ENCODE measurements at regions not wholly inside any gene's neighbourhood (a gene's known extent, or its start where the extent isn't known, plus 50 kb on each side); places are given as distances from the start of the nearest gene placed in this dataset.

DNA sequence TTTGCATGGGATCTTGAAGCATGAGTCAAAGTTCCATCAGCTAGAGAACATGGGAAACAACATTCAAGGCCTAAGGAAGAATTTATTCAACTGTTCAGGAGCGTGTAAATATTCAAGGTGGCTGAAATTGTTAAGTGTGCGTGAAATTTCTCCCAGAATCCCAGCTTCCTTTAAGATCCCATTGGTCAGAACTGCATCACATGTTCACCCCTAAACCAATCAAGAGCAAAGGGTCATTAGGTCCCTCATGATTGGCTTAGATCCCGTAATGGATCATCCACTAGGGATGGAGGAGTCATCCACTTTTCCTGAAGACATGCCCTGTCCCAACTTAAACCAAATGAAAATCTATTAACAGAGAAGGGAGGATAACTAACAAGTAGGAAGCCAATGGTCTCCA is 201.6 kb downstream of the TMEM114 start:
- H3K4me3 ChIP-seq, result no peak overlapping the region
- no peaks in the 10 kb centered on the region for H3K79me2 ChIP-seq (ENCODE audit: low read depth)
- H3K27ac Mint-ChIP-seq, result no peak overlapping the region
- no peaks in the 10 kb centered on the region for H3K27me3 ChIP-seq
- no peak overlapping the region for H3K4me2 ChIP-seq
- H3K9ac ChIP-seq, result no peak overlapping the region
- TF ChIP-seq, protein P1, sequence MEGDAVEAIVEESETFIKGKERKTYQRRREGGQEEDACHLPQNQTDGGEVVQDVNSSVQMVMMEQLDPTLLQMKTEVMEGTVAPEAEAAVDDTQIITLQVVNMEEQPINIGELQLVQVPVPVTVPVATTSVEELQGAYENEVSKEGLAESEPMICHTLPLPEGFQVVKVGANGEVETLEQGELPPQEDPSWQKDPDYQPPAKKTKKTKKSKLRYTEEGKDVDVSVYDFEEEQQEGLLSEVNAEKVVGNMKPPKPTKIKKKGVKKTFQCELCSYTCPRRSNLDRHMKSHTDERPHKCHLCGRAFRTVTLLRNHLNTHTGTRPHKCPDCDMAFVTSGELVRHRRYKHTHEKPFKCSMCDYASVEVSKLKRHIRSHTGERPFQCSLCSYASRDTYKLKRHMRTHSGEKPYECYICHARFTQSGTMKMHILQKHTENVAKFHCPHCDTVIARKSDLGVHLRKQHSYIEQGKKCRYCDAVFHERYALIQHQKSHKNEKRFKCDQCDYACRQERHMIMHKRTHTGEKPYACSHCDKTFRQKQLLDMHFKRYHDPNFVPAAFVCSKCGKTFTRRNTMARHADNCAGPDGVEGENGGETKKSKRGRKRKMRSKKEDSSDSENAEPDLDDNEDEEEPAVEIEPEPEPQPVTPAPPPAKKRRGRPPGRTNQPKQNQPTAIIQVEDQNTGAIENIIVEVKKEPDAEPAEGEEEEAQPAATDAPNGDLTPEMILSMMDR (IDR thresholded peaks at IDR 0.05), result no peak
- TF ChIP-seq EZH2 (IDR thresholded peaks at IDR 0.05) (no peak), EZH2phosphoT487 (IDR thresholded peaks at IDR 0.05) (no peak)
- no peak overlapping the region for H2AFZ ChIP-seq (replicated peaks)
- H3K27ac ChIP-seq, result no peak overlapping the region
- no peak overlapping the region for H3K4me3 Mint-ChIP-seq
- no peaks in the 10 kb centered on the region for H3K27me3 Mint-ChIP-seq (ENCODE audit: insufficient read depth, low read depth)
- no peak for DNase-seq (ENCODE audit: low spot score)
- peaks cover 8% of the 10 kb centered on the region for H3K4me1 ChIP-seq
- H3K36me3 ChIP-seq, result no peaks in the 10 kb centered on the region
- no peaks in the 10 kb centered on the region for H3K9me3 Mint-ChIP-seq
- no peaks in the 10 kb centered on the region for H4K20me1 ChIP-seq (ENCODE audit: low read depth)
- peaks cover 8% of the 10 kb centered on the region for H3K4me1 Mint-ChIP-seq
- no peaks in the 10 kb centered on the region for H3F3A ChIP-seq (ENCODE audit: low read depth)
- no peaks in the 10 kb centered on the region for H3K36me3 Mint-ChIP-seq
- no peaks in the 10 kb centered on the region for H3K9me3 ChIP-seq (ENCODE audit: low read depth)

DNA sequence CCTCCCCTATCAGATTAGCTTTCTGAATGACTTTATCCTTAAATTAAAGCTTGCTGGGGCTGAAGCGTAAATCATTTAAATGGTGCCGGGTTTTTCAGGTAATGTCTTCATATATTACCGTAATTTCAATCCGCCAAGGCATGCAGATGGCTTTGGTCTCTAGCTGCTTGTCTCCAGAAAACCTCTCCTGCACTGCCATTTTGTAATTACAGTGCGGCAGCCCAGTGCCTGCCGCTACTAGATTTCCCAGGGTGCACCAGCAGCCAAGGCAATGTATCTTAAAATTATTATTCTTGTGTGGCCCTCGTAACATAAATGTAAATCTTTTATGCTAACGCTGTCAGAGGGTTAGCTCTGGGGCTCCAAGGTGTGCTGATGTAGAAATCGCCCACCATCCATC is 208.5 kb downstream of the TMEM114 start:
- no peak overlapping the region for H3K9ac ChIP-seq
- H3K27ac Mint-ChIP-seq, result no peak overlapping the region
- no peak overlapping the region for H3K4me2 ChIP-seq
- peaks cover 18% of the 10 kb centered on the region for H3K4me1 Mint-ChIP-seq
- peaks cover 25% of the 10 kb centered on the region for H3K4me1 ChIP-seq
- H3K36me3 Mint-ChIP-seq, result no peaks in the 10 kb centered on the region
- no peak overlapping the region for H2AFZ ChIP-seq (replicated peaks)
- no peaks in the 10 kb centered on the region for H4K20me1 ChIP-seq (ENCODE audit: low read depth)
- DNase-seq (ENCODE audit: low spot score), result no peak
- H3K79me2 ChIP-seq (ENCODE audit: low read depth), result no peaks in the 10 kb centered on the region
- peaks cover 22% of the 10 kb centered on the region for H3F3A ChIP-seq (ENCODE audit: low read depth)
- TF ChIP-seq, protein P1 (IDR thresholded peaks at IDR 0.05), result no peak
- H3K9me3 ChIP-seq (ENCODE audit: low read depth), result no peaks in the 10 kb centered on the region
- no peak overlapping the region for H3K4me3 ChIP-seq
- H3K36me3 ChIP-seq, result no peaks in the 10 kb centered on the region
- no peak overlapping the region for H3K4me3 Mint-ChIP-seq
- peaks cover 2% of the 10 kb centered on the region for H3K9me3 Mint-ChIP-seq
- H3K27ac ChIP-seq, result no peak overlapping the region
- H3K27me3 ChIP-seq, result no peaks in the 10 kb centered on the region
- peaks cover 2% of the 10 kb centered on the region for H3K27me3 Mint-ChIP-seq (ENCODE audit: insufficient read depth, low read depth)

DNA sequence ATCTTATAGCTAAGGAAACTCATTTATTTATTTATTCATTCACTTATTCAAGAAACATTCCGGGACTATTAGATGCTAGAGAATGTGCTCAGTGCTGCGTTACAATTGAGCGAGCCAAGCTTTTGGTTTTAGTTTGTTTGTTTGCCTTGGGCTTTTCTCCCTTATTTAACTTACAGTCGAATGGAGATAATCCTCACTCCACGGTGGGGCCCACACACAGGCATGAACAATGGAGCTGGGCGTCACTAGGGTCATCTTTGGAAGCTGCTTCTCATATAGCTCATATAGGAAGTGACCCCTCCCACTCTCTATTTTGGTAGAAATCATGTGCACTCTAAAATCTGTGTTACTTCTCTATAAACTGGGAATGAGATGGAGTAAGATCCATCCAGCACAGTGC is 210.0 kb downstream of the TMEM114 start:
- no peak overlapping the region for H3K9ac ChIP-seq
- H4K20me1 ChIP-seq (ENCODE audit: low read depth), result no peaks in the 10 kb centered on the region
- Mint-ChIP-seq H3K9me3 (peaks cover 2% of the 10 kb centered on the region), H3K36me3 (no peaks in the 10 kb centered on the region), H3K4me3 (no peak overlapping the region), H3K27ac (no peak overlapping the region), H3K27me3 (ENCODE audit: insufficient read depth, low read depth) (peaks cover 2% of the 10 kb centered on the region), H3K4me1 (peaks cover 18% of the 10 kb centered on the region)
- H3K27me3 ChIP-seq, result no peaks in the 10 kb centered on the region
- H3K9me3 ChIP-seq (ENCODE audit: low read depth), result no peaks in the 10 kb centered on the region
- H2AFZ ChIP-seq (replicated peaks), result no peak overlapping the region
- H3K4me1 ChIP-seq, result peaks cover 25% of the 10 kb centered on the region
- DNase-seq (ENCODE audit: low spot score), result peak; percentile 87
- TF ChIP-seq EZH2phosphoT487 (IDR thresholded peaks at IDR 0.05), result peak; percentile 41
- no peak for TF ChIP-seq EZH2 (IDR thresholded peaks at IDR 0.05)
- TF ChIP-seq, protein P1 (IDR thresholded peaks at IDR 0.05), result no peak
- peak overlapping the region; percentile 15 for H3K27ac ChIP-seq
- H3F3A ChIP-seq (ENCODE audit: low read depth), result peaks cover 22% of the 10 kb centered on the region
- no peaks in the 10 kb centered on the region for H3K36me3 ChIP-seq
- H3K4me3 ChIP-seq, result no peak overlapping the region
- H3K4me2 ChIP-seq, result peak overlapping the region; percentile 56
- H3K79me2 ChIP-seq (ENCODE audit: low read depth), result no peaks in the 10 kb centered on the region

DNA sequence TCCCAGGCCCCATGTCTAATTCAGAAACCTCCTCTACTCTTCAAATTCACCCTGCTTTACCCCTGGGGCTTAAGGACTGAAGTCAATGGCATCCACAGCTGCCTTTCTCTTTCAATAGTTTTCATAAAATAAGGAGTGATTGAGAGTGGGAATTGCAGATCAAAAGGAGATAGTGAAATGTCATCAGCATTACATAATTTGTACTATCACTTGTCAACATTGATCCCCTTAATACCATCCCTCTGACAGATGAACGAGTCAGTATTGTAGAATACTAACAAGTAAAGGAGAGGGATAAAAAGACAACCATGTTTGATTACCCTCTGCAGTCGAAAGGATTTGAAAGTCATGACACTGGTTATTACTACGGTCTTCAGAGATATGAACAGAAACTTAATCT is 212.4 kb downstream of the TMEM114 start:
- H2AFZ ChIP-seq (replicated peaks), result no peak overlapping the region
- Mint-ChIP-seq H3K27ac (no peak overlapping the region), H3K4me1 (peaks cover 25% of the 10 kb centered on the region), H3K9me3 (peaks cover 2% of the 10 kb centered on the region), H3K4me3 (no peak overlapping the region), H3K27me3 (ENCODE audit: insufficient read depth, low read depth) (peaks cover 2% of the 10 kb centered on the region), H3K36me3 (no peaks in the 10 kb centered on the region)
- H3K27ac ChIP-seq, result no peak overlapping the region
- no peak overlapping the region for H3K4me3 ChIP-seq
- H3K9me3 ChIP-seq (ENCODE audit: low read depth), result no peaks in the 10 kb centered on the region
- no peaks in the 10 kb centered on the region for H3K27me3 ChIP-seq
- H3K4me1 ChIP-seq, result peaks cover 39% of the 10 kb centered on the region
- no peak overlapping the region for H3K9ac ChIP-seq
- TF ChIP-seq EZH2 (IDR thresholded peaks at IDR 0.05) (no peak), EZH2phosphoT487 (IDR thresholded peaks at IDR 0.05) (no peak)
- TF ChIP-seq, protein P1 (IDR thresholded peaks at IDR 0.05), result no peak
- no peak overlapping the region for H3K4me2 ChIP-seq
- H3K79me2 ChIP-seq (ENCODE audit: low read depth), result no peaks in the 10 kb centered on the region
- H3K36me3 ChIP-seq, result no peaks in the 10 kb centered on the region
- DNase-seq (ENCODE audit: low spot score), result no peak
- H4K20me1 ChIP-seq (ENCODE audit: low read depth), result no peaks in the 10 kb centered on the region
- H3F3A ChIP-seq (ENCODE audit: low read depth), result peaks cover 22% of the 10 kb centered on the region

Data from neural progenitor cell (in vitro differentiated cells).